Pulmonary artery endothelial cell (primary cell): ENCODE measurements at regions not wholly inside any gene's neighbourhood (a gene's known extent, or its start where the extent isn't known, plus 50 kb on each side); places are given as distances from the start of the nearest gene placed in this dataset.

Source experiments
- DNase-seq: peaks from one replicate; pipeline ENCODE4 v3.0.0-alpha.2; 2011; ENCODE audit warnings: low read depth, low spot score

DNA sequence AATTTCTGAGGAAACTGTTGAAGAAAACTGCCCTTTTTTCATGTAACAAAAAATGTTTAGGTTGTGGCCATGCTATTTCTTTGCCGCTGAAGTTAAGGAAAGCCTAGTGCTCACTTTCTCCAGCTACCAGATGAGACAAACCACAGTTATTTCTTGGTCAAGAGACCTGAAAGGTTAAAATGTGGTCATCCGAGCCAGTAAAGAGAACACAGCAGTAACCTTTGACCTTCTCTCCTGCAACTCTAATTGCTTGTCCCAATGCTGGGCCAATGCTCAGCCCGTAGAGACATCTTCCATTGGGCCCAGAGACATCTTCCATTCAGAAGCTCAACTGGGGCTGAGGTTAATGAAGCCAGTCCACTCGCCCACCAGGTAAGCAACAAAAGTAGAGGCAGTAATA lies 109.8 kb upstream of the CPSF6 start:
- no peak for DNase-seq

DNA sequence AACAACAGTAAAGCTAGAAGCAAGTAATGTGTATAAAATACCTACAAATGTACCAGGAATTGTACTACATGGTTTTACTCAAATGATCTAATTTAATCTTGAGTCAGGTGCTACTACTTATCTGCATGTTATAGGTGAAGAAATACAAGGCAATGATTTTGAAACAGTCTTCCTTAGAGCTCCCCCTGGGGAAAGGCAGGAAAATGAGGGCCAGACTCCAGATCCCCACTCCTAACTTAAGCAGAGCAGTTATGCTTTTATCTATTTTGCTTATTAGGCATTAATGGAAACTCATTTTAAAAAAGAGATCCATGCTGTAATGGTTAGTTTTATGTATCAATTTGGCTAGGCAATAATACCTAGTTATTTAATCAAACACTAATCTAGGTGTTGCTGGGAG lies 109.3 kb upstream of the CPSF6 start:
- DNase-seq: no peak

GRCh38 chr12:69131077-69131476 lies 108.3 kb upstream of the CPSF6 start:
- no peak for DNase-seq

DNA sequence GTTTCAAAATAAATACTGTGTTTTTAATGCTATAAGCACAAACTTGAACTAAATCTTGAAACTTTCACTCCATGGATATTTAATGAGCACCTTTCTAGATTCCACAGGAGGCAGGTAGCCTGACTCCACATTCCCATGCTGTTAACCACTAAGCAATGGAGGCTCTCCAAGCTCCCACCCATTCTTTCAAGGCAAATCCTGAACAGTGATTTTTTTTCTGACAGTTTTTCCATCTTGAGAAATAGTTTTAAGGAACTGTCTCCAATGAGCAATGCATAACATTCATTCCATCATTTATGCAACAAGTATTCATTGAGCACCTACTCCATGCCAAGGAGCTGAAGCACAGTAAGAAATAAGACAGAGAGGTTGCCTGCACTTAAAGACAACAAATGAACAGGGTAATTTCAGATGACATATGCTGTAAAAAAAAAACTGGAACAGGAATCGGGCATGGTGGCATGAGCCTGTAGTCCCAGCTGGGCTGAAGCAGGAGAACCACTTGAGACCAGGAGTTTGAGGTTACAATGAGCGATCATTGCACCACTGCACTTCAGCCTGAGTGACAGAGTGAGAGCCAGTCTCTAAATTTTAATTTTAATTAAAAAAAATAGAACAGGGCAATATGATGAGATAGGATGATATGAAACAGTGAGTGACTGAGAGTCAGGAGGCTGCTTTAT lies 102.3 kb upstream of the CPSF6 start:
- DNase-seq: no peak

- DNase-seq: no peak
These were observed 98.3 kb upstream of the CPSF6 start for GRCh38 chr12:69141074-69141473.

- no peak for DNase-seq
These were observed 90.1 kb upstream of the CPSF6 start for GRCh38 chr12:69149270-69149669.

- no peak for DNase-seq
These were observed 89.1 kb upstream of the CPSF6 start for GRCh38 chr12:69150083-69150795.

DNA sequence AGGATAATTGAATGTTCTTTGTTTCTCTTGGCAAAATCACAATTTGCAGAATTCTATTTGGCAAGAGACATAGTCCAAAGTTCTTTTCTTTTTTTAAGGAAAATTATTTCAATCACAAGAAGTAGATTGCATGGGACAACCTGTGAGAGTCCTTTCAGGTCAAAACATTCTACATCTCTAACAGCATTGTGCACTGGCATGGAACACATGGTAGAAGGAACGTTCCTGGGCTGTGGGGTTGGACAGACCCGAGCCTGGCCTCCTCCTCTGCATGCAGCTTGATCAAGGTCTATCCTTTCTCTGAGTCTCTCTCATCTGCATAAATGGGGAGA lies 88.6 kb upstream of the CPSF6 start:
- DNase-seq: no peak

DNA sequence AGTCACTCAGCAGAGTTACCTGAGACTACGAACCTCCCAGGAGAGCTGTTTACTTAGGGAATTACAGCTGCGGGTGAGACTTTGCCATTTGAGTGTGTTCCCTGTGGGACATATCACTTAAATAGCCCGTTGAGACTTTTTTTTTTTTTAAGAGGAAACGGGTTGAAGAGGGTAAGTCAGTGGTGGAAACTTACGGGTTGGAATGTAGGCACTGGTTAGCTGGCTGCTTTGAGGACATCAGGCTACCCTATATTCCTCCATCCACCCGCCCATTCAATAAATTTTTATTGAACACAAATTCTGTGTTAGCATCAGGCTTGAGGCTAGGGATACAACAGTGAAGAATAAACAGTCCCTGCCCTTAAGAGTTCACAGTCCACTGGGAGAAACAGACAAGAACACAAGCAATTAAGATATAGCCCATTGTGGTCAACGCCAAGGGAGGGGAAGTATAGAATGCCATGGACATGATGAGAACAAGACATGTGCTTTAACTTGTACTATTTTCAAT lies 88.1 kb upstream of the CPSF6 start:
- no peak for DNase-seq

DNA sequence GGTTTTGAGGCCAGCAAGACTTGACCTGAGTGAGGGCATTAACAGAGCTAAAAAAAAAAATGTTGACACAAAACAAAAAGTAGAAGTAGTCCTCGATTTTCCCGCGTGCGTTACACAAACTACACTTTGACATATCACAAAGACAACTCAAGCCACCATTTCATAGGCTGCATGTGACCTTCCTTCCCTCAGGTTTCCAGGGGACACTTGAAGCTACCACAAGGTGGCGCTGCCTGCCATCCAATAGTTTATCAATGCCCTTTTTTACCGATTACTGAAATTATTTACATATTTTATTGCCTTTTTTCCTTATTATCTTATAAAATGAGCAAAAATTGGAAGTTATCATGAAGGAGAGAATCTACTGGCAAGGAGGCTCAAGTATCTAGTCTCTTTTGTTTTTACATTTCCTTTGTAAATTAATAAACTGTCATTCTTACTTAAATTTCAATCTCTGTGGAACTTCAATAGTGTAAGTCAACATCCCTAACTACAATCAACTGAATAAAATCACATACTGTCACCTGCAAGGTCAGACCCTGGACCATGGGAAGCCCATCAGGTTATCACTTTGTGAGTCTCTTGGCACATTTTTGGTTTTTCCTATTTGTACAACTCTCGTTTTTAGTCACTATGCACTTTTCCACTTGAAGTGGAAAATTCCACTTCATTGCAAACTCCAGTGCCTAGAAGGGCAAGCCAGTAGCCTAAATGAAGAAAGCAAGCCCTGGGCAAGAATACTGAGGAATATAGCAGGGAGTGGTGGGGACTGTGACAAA lies 84.6 kb upstream of the CPSF6 start:
- peak; percentile 3 for DNase-seq

- DNase-seq: peak; percentile 19
These were observed 82.2 kb upstream of the CPSF6 start for GRCh38 chr12:69157023-69157655.

DNA sequence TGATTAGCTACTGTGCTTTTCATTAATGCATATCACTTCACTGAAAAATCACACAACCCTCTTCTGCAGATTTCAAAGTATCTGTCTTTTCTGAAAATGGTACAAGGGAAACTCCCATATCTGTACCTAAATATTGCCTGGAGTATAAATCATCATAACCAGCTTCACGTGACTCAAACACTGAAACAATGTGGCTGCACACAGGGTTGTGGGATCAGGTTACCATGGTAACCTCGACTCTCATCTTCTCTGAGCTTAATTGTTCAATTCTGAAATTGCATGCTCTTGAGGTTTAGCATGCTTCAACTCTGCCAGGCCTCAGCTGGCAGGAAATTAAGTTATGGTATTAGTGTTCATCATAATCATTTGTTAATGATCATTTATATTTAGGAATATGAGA lies 77.5 kb upstream of the CPSF6 start:
- DNase-seq: no peak

DNA sequence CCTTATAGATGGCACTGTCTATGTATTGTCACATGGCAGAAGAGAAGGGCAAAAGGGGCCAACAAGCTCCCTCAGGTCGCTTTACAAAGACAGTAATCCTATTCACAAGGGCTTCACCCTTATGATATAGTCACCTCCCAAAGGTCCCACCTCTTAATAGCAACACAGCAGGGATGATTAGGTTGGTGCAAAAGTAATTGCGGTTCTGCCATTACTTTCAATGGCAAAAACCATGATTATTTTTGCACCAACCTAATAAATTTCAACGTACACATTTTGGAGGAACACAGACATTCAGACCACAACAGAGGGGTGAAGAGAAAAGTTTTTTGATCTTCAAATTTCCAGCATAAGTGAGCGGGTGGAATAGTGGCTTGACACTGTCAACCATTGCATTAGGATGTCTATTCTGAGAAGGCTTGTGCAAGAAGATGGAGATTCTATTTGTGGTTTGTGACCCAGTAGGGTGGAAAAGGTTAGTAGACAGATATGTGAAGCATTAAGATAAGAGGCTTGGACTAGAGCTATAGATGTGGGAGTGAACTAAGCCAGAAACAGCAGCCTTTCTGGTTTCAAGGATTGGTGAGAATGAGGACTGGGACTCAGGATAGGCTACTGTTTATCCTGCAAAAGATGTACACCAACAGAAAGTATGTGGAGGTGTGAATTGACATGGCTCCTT lies 75.5 kb upstream of the CPSF6 start:
- DNase-seq: no peak

GRCh38 chr12:69167648-69168165 lies 71.7 kb upstream of the CPSF6 start:
- no peak for DNase-seq

- DNase-seq: no peak
These were observed 71.0 kb upstream of the CPSF6 start for GRCh38 chr12:69168363-69168762.

GRCh38 chr12:69168828-69169227 lies 70.5 kb upstream of the CPSF6 start:
- no peak for DNase-seq

DNA sequence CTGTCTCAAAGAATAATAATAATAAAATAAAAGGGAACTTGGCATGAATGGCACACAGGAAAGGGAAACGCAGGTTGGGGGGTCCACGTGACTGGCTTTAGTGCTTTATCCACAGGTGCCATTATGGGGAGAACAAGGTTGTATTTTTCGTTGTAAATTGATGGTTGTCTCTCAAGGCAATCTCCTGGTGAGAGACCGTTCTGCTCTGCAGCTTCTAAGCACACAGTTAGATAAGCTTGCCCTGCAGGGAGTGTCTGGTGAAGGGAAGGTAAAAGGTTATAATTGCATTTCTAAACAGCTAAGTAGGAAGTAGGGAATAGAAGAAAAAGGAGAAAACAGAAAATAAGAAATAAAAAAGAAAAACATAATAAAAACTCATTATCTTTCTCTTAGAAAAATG lies 69.1 kb upstream of the CPSF6 start:
- no peak for DNase-seq

- no peak for DNase-seq
These were observed 67.5 kb upstream of the CPSF6 start for GRCh38 chr12:69171881-69172280.

- no peak for DNase-seq
These were observed 66.9 kb upstream of the CPSF6 start for GRCh38 chr12:69172491-69172890.

- DNase-seq: no peak
These were observed 66.0 kb upstream of the CPSF6 start for GRCh38 chr12:69173368-69173767.

- DNase-seq: no peak
These were observed 59.6 kb upstream of the CPSF6 start for GRCh38 chr12:69179786-69180185.
